A673 (cell line): ENCODE measurements at regions not wholly inside any gene's neighbourhood (a gene's known extent, or its start where the extent isn't known, plus 50 kb on each side); places are given as distances from the start of the nearest gene placed in this dataset.

Experiments used
- CTCF ChIP-seq: fragments of 300-800, 200-600 bp; sonication (generic); conservative IDR thresholded peaks from 2 replicates; pipeline ENCODE4 v1.5.1; 2017; ENCODE audit warnings: low read depth, mild to moderate bottlenecking, antibody characterized with exemption, low read length, moderate library complexity, mixed read lengths
- EZH2 ChIP-seq: fragments of 200-600 bp; sonication (generic); IDR thresholded peaks from 2 replicates; pipeline ENCODE4 v1.6.1; 2017; ENCODE audit warnings: borderline replicate concordance, low read depth, mild to moderate bottlenecking, mixed read lengths, antibody characterized with exemption, low read length; ENCODE audit not compliant: poor library complexity, severe bottlenecking

- TF ChIP-seq CTCF (no peak), EZH2 (no peak)
These were observed 85.0 kb upstream of the BEND4 start for GRCh38 chr4:42237451-42237850.
